ENCODE measurements at regions not wholly inside any gene's neighbourhood (a gene's known extent, or its start where the extent isn't known, plus 50 kb on each side); places are given as distances from the start of the nearest gene placed in this dataset.

- no peaks in the 10 kb centered on the region for H3K36me3 Mint-ChIP-seq (ENCODE audit: low read depth)
- H3K27me3 Mint-ChIP-seq (ENCODE audit: insufficient read depth, low read depth, poor library complexity) = peaks cover 8% of the 10 kb centered on the region
- Histone ChIP-seq H3K27ac (ENCODE audit: low read depth) (no peak overlapping the region), H3K4me3 (no peak overlapping the region), H3K36me3 (ENCODE audit: insufficient read depth) (no peaks in the 10 kb centered on the region), H4K20me1 (replicated peaks; ENCODE audit: insufficient read depth) (no peaks in the 10 kb centered on the region), H2AFZ (no peak overlapping the region), H3K4me2 (no peak overlapping the region), H3F3A (replicated peaks; ENCODE audit: low read depth) (no peaks in the 10 kb centered on the region), H3K79me2 (replicated peaks; ENCODE audit: insufficient read depth) (no peaks in the 10 kb centered on the region), H3K9me2 (ENCODE audit: insufficient read depth) (no peaks in the 10 kb centered on the region), H3K4me1 (ENCODE audit: insufficient read depth) (no peaks in the 10 kb centered on the region), H3K27me3 (ENCODE audit: insufficient read depth) (no peaks in the 10 kb centered on the region)
- no peak for ATAC-seq
- DNase-seq (ENCODE audit: low spot score) = no peak
- H3K27ac Mint-ChIP-seq = no peak overlapping the region
- H3K4me1 Mint-ChIP-seq = no peaks in the 10 kb centered on the region; the same call in 2 of the 3 replicates
- no peak overlapping the region for H3K4me3 Mint-ChIP-seq
- no peaks in the 10 kb centered on the region for H3K9me3 Mint-ChIP-seq
- TF ChIP-seq ZNF114 (CRISPR knock-in tag; IDR thresholded peaks at IDR 0.05) = no peak
- TF ChIP-seq STAT1 (IDR thresholded peaks at IDR 0.05; ENCODE audit: unreplicated experiment) = no peak
- TF ChIP-seq REST (IDR thresholded peaks at IDR 0.05; ENCODE audit: unreplicated experiment) = no peak
- TF ChIP-seq NANOG (IDR thresholded peaks at IDR 0.05; ENCODE audit: borderline replicate concordance) = no peak
- TF ChIP-seq EZH2phosphoT487 (IDR thresholded peaks at IDR 0.05; ENCODE audit: unreplicated experiment) = no peak
- no peak for TF ChIP-seq CTCF (conservative IDR thresholded peaks at IDR 0.05; ENCODE audit: low read depth in 2 of 2)
- TF ChIP-seq CREB1 (CRISPR knock-in tag; IDR thresholded peaks at IDR 0.05; ENCODE audit: low read depth) = no peak
- TF ChIP-seq EZH2 (IDR thresholded peaks at IDR 0.05; ENCODE audit: low read depth, unreplicated experiment) = no peak
- TF ChIP-seq POLR2AphosphoS5 (IDR thresholded peaks at IDR 0.05; ENCODE audit: low read depth) = no peak
- TF ChIP-seq JUNB (IDR thresholded peaks at IDR 0.05; ENCODE audit: unreplicated experiment) = no peak
- TF ChIP-seq ZNF331 (CRISPR knock-in tag; IDR thresholded peaks at IDR 0.05; ENCODE audit: low read depth) = no peak
- TF ChIP-seq ZNF462 (CRISPR knock-in tag; IDR thresholded peaks at IDR 0.05) = no peak
- TF ChIP-seq ETS1 (IDR thresholded peaks at IDR 0.05) = no peak
These were observed 129.5 kb downstream of the UTP18 start for GRCh38 chr17:51389875-51390274.
